MCF 10A (cell line): ENCODE measurements at regions not wholly inside any gene's neighbourhood (a gene's known extent, or its start where the extent isn't known, plus 50 kb on each side); places are given as distances from the start of the nearest gene placed in this dataset.

Experiments used
- BruUV-seq: library from RNA; stranded (reverse); fragments of 400-500 nt; replicated peaks from 2 replicates; lab custom pipeline; 2021; lab: Mats Ljungman, UMichigan
- CTCF ChIA-PET: fragments of 300-600 bp; sonication (Branson Sonifier 250); formaldehyde crosslinking; extraction: SDS; loops from one replicate; lab custom pipeline; 2021; ENCODE audit warnings: antibody characterized with exemption, inconsistent platforms; lab: Yijun Ruan, JAX
- POLR2A ChIA-PET: fragments of 300-600, 350-650 bp; sonication (Branson Sonifier 250); formaldehyde crosslinking; extraction: SDS; loops from one replicate; lab custom pipeline; 2020; ENCODE audit warnings: antibody characterized with exemption, inconsistent platforms; lab: Yijun Ruan, JAX
- DNase-seq: peaks from one replicate; pipeline ENCODE4 v3.0.0-alpha.2; 2018; ENCODE audit not compliant: unreplicated experiment
- H3K27ac Mint-ChIP-seq: one replicate; pipeline ENCODE4 v1.8.0; 2022; ENCODE audit warnings: mild to moderate bottlenecking, low read depth, mixed read lengths; ENCODE audit not compliant: unreplicated experiment
- H3K27me3 Mint-ChIP-seq: one replicate; pipeline ENCODE4 v1.8.0; 2022; ENCODE audit warnings: mixed read lengths; ENCODE audit not compliant: insufficient read depth, unreplicated experiment
- H3K36me3 Mint-ChIP-seq: one replicate; pipeline ENCODE4 v1.8.0; 2022; ENCODE audit warnings: mild to moderate bottlenecking, moderate library complexity, mixed read lengths; ENCODE audit not compliant: insufficient read depth, unreplicated experiment
- H3K4me1 Mint-ChIP-seq: one replicate; pipeline ENCODE4 v1.8.0; 2022; ENCODE audit warnings: mixed read lengths; ENCODE audit not compliant: insufficient read depth, unreplicated experiment
- H3K4me3 Mint-ChIP-seq: one replicate; pipeline ENCODE4 v1.8.0; 2022; ENCODE audit warnings: mild to moderate bottlenecking, moderate library complexity, mixed read lengths; ENCODE audit not compliant: unreplicated experiment
- H3K9me3 Mint-ChIP-seq: one replicate; pipeline ENCODE4 v1.8.0; 2022; ENCODE audit warnings: mixed read lengths; ENCODE audit not compliant: unreplicated experiment
- intact Hi-C: fragments of 100-400 bp; cut with micrococcal nuclease; formaldehyde crosslinking; loops from 2 replicates; pipeline ENCODE4 v1.14.1; 2022
- TF ChIP-seq, protein P1 (sequence below): fragments of 200-600 bp; IDR thresholded peaks from one replicate; pipeline ENCODE4 v1.8.0; 2022; ENCODE audit warnings: antibody characterized with exemption, mild to moderate bottlenecking; ENCODE audit not compliant: unreplicated experiment

DNA sequence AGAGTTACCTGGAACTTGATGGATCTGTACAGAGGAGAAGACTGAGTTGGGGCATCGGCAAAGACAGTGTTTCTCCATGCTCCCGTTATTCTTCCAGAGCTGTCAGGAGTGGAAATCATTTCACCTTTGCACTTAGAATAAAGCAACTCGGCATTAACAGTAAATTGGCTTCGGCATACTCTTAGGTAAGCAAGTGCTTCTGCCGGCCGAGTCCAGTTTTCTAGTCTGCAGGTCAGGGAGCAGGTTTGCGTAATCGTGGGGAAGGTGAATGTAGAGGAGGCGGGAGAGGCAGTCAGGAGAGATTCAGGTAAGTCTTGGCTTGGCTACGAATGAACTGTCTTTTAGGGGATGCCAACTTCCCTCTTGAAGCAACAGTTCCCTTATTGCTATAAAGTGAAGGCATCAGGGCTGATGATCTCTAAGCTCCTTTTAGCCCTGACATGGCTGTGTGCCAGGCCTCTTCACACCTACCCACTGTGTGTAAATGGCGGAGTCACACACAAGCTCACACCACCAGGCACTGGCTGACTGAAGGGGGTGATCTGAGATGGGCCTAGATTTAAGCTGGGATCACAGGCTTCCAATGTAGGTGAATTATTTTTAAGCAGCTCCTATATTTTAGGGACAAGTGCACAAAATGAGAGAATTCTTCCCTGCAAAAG lies 127.1 kb downstream of the GATA3 start:
- BruUV-seq = no TSS peak
- Mint-ChIP-seq H3K4me3 (no peak overlapping the region), H3K27ac (no peak overlapping the region), H3K4me1 (peaks cover 10% of the 10 kb centered on the region), H3K27me3 (no peaks in the 10 kb centered on the region), H3K36me3 (no peaks in the 10 kb centered on the region), H3K9me3 (no peaks in the 10 kb centered on the region)
- ChIA-PET POLR2A (interaction anchor here (0.6 to 1.2 kb wide), 2 partner anchors 53 to 224 kb away, joined by 3 to 4 read pairs; no protein-coding TSS in a partner anchor), CTCF (interaction anchor here (0.6 to 0.7 kb wide), 3 partner anchors 24 to 962 kb away, joined by 3 to 6 read pairs (median 6); no protein-coding TSS in a partner anchor)
- intact Hi-C loops = no loop called here
- TF ChIP-seq, protein P1, sequence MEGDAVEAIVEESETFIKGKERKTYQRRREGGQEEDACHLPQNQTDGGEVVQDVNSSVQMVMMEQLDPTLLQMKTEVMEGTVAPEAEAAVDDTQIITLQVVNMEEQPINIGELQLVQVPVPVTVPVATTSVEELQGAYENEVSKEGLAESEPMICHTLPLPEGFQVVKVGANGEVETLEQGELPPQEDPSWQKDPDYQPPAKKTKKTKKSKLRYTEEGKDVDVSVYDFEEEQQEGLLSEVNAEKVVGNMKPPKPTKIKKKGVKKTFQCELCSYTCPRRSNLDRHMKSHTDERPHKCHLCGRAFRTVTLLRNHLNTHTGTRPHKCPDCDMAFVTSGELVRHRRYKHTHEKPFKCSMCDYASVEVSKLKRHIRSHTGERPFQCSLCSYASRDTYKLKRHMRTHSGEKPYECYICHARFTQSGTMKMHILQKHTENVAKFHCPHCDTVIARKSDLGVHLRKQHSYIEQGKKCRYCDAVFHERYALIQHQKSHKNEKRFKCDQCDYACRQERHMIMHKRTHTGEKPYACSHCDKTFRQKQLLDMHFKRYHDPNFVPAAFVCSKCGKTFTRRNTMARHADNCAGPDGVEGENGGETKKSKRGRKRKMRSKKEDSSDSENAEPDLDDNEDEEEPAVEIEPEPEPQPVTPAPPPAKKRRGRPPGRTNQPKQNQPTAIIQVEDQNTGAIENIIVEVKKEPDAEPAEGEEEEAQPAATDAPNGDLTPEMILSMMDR = no peak
- peak; percentile 80 for DNase-seq

DNA sequence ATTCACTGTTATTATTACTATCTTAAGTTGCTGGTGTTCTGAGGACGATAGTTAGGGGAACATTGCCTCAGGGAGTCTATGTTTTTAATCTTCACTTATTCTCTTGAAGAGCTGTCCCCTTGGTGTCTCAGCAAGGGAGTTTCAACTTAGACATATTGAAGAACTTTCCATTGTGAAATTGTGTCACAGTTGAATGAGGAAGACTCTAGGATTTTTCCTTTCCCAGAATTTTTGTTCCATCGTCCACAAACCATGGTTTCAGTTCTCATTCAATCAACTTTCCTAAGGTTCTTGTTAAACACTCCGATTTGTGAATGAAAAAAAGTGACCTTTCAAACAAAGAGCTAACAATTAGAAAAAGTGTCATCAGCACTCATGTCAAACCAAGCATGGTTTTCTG lies 128.3 kb downstream of the GATA3 start:
- TF ChIP-seq, protein P1 = no peak
- Mint-ChIP-seq H3K9me3 (no peaks in the 10 kb centered on the region), H3K27me3 (no peaks in the 10 kb centered on the region), H3K36me3 (no peaks in the 10 kb centered on the region), H3K4me3 (no peak overlapping the region), H3K4me1 (peaks cover 17% of the 10 kb centered on the region), H3K27ac (no peak overlapping the region)
- ChIA-PET POLR2A (interaction anchor here (0.5 to 1.4 kb wide), 5 partner anchors 12 to 228 kb away, joined by 3 to 9 read pairs (median 3); no protein-coding TSS in a partner anchor), CTCF (interaction anchor here (0.5 kb wide), 2 partner anchors 23 to 41 kb away, joined by 3 to 4 read pairs; no protein-coding TSS in a partner anchor)
- intact Hi-C loops = no loop called here
- no TSS peak for BruUV-seq
- no peak for DNase-seq

DNA sequence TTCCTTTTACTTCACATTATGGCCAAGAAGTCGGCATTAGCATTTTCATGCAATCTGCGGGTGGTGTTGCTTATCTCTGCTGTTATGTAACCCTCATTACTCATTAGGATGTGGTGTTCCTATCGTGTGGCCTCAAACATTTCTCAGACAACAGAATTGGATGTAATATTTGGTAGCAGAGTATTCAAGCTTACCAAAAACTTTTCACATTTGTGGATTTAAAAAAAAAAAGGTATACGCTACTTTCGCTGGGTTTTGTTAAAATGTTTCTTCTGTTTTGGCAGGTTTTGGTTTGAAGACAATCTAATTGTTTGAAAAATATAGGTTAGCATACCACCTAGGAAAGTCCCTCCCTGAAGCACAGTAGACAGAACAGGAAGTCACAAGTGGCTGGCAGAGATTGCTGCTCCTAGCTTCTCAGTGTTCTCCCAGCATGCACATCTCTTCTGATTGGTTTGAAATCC lies 128.8 kb downstream of the GATA3 start:
- no peaks in the 10 kb centered on the region for H3K9me3 Mint-ChIP-seq
- CTCF ChIA-PET = interaction anchor here (0.7 to 1.1 kb wide), 2 partner anchors 26 to 173 kb away, joined by 3 to 4 read pairs; no protein-coding TSS in a partner anchor
- POLR2A ChIA-PET = interaction anchor here (0.8 to 1.4 kb wide), 5 partner anchors 11 to 113 kb away, joined by 3 to 9 read pairs (median 4); no protein-coding TSS in a partner anchor
- peaks cover 17% of the 10 kb centered on the region for H3K4me1 Mint-ChIP-seq
- BruUV-seq = no TSS peak
- TF ChIP-seq, protein P1 = no peak
- H3K27ac Mint-ChIP-seq = no peak overlapping the region
- peak; percentile 72 for DNase-seq
- intact Hi-C loops = no loop called here
- H3K36me3 Mint-ChIP-seq = no peaks in the 10 kb centered on the region
- no peaks in the 10 kb centered on the region for H3K27me3 Mint-ChIP-seq
- H3K4me3 Mint-ChIP-seq = no peak overlapping the region

DNA sequence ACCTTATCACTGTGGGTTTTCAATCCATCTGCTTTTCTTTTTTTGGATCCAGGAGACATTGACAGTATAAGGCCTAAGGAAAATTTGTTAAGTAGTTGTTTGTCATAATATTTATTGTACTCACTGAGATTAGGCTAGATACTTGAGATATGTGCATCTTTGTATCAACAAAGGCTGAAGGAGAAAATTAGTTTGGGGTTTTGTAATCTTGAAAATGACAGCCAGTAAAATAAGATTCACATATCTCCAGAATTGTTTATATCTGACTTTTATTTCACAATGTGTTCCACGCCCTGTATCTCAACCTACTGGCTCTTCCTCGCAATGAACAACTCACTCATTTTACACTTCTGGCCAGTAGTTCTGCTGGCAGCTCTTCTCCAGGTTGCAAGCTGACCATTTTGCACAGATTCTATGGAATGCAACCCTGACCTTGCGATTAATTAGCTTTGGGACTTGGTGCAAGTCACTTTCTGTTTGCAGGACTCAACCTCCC lies 132.7 kb downstream of the GATA3 start:
- intact Hi-C loops = no loop called here
- ChIA-PET POLR2A (interaction anchor here (0.7 kb wide), 1 partner anchor 1011 kb away, joined by 3 read pairs; no protein-coding TSS in a partner anchor), CTCF (interaction anchor here (1.1 kb wide), 1 partner anchor 16 kb away, joined by 3 read pairs; no protein-coding TSS in a partner anchor)
- BruUV-seq = no TSS peak
- Mint-ChIP-seq H3K27ac (no peak overlapping the region), H3K36me3 (no peaks in the 10 kb centered on the region), H3K9me3 (no peaks in the 10 kb centered on the region), H3K4me3 (no peak overlapping the region), H3K4me1 (peaks cover 17% of the 10 kb centered on the region), H3K27me3 (peaks cover 8% of the 10 kb centered on the region)
- no peak for DNase-seq
- TF ChIP-seq, protein P1 = no peak
